IPS-15b (cell line): ENCODE measurements at regions not wholly inside any gene's neighbourhood (a gene's known extent, or its start where the extent isn't known, plus 50 kb on each side); places are given as distances from the start of the nearest gene placed in this dataset.

ENCODE experiments used
- H3K27me3 ChIP-seq: one replicate; pipeline ENCODE4 v1.6.1; 2013; ENCODE audit warnings: low read length; ENCODE audit not compliant: control insufficient read depth, insufficient read depth
- H3K36me3 ChIP-seq: one replicate; pipeline ENCODE4 v1.6.1; 2013; ENCODE audit warnings: low read length; ENCODE audit not compliant: control insufficient read depth, insufficient read depth
- H3K4me1 ChIP-seq: one replicate; pipeline ENCODE4 v1.6.1; 2013; ENCODE audit warnings: mild to moderate bottlenecking, low read length; ENCODE audit not compliant: control insufficient read depth, insufficient read depth
- H3K4me3 ChIP-seq: one replicate; pipeline ENCODE4 v1.5.1; 2013; ENCODE audit warnings: low read depth, low read length
- H3K9ac ChIP-seq: one replicate; pipeline ENCODE4 v1.6.1; 2013; ENCODE audit warnings: low read depth, mild to moderate bottlenecking, low read length
- H3K9me3 ChIP-seq: one replicate; pipeline ENCODE4 v1.6.1; 2013; ENCODE audit warnings: mild to moderate bottlenecking, low read length; ENCODE audit not compliant: control insufficient read depth, insufficient read depth

DNA sequence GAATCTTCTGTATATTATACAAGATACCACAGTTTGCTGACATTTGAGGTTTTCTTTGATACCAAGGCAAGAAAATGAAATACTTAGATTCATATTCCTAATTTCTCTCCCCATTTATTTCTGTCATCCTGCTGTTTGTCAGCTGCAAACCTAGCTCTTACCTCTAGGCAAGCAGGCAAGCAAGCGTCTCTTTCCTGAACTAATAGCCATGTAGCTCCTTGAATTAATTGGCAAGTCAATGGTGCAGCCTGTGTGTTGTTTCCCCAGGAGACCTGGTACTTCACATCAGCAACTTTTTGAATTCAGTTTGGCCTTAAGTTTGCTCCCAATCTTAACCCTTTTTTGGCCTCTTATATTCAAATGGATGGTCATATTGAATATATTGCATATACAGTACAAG is 573.6 kb upstream of the ARRDC3 start:
- H3K9me3 ChIP-seq = no peaks in the 10 kb centered on the region
- no peak overlapping the region for H3K9ac ChIP-seq
- H3K4me1 ChIP-seq = no peaks in the 10 kb centered on the region
- H3K36me3 ChIP-seq = no peaks in the 10 kb centered on the region
- H3K27me3 ChIP-seq = no peaks in the 10 kb centered on the region
- H3K4me3 ChIP-seq = no peak overlapping the region

DNA sequence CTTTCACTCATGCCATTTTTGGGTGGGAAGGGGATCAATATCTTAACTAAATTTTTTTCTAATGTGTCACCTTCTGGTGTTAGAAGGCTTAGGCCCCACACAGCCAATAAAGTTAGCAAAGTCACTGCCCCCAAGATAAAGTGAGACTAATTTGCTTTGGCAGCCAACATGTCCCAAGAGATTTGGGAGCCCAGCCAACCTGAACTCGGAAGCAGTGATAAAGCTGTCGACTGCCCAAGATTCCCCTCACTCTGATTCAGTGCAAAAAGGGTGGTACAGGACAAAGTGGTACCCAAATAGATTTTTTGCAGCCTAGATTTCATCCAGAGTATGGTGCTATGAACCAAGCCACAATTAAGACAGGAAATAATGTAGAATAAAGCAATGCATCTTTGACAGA is 572.5 kb upstream of the ARRDC3 start:
- Histone ChIP-seq H3K9ac (no peak overlapping the region), H3K36me3 (no peaks in the 10 kb centered on the region), H3K9me3 (no peaks in the 10 kb centered on the region), H3K4me3 (no peak overlapping the region), H3K4me1 (no peaks in the 10 kb centered on the region), H3K27me3 (no peaks in the 10 kb centered on the region)

DNA sequence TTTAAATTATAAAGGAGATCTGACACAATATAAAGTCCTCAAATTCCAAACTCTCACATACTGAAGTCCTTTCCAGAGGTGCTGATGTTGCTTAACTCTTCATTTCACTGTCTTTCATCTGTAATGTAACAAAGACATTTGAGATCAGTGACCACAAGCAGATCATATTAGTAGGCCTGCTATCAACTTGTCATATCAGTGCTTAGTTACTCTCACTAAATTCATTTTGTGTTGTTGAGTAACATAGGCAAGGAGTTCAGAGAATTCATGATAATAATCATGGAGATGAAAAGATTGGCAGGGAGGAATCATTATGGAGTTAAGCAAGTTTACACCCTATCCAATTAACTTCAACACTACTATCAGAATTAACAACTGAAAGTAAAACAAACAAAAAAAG is 571.0 kb upstream of the ARRDC3 start:
- H3K36me3 ChIP-seq = no peaks in the 10 kb centered on the region
- no peak overlapping the region for H3K9ac ChIP-seq
- H3K9me3 ChIP-seq = no peaks in the 10 kb centered on the region
- no peaks in the 10 kb centered on the region for H3K4me1 ChIP-seq
- H3K4me3 ChIP-seq = no peak overlapping the region
- H3K27me3 ChIP-seq = no peaks in the 10 kb centered on the region

DNA sequence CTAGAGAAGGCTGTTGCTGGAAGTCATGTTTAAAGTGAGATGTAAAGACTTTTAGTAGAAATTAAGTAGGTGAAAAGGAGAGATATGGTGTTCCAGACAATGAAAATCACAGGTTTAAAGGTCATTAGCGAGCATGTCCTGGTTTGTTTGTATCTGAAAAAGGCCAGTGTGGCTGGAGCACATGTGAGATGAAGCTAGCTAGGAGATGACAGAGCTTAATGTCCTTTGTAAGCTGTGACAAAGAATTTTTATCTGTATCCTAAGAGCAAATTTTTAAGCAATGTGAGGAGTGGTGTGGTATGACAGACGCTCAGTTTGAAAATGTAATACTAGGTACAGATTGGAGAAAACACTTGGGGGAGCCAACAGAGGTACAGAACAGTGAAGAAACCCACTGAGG is 567.2 kb upstream of the ARRDC3 start:
- Histone ChIP-seq H3K9ac (no peak overlapping the region), H3K4me3 (no peak overlapping the region), H3K4me1 (no peaks in the 10 kb centered on the region), H3K27me3 (no peaks in the 10 kb centered on the region), H3K9me3 (no peaks in the 10 kb centered on the region), H3K36me3 (no peaks in the 10 kb centered on the region)

DNA sequence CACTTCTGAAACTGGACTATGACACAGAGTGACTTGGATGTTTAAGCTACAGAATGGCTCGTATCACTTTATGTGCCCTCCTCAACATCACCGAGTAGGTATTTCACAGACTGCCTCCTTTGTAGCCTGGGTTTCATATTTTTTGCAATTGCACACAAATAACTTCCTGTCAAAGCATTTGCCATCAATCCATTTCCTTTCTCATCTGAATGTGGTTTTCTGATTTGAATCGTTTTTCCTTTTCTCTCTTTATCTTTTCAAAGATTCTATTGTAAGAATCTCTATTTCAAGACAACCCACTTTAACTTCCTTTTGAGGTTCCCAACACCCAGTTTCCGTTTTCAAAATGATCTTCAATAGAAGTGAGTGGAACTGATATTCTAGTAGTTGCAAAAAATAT is 563.8 kb upstream of the ARRDC3 start:
- no peak overlapping the region for H3K4me3 ChIP-seq
- H3K27me3 ChIP-seq = no peaks in the 10 kb centered on the region
- no peaks in the 10 kb centered on the region for H3K4me1 ChIP-seq
- no peaks in the 10 kb centered on the region for H3K9me3 ChIP-seq
- no peaks in the 10 kb centered on the region for H3K36me3 ChIP-seq
- no peak overlapping the region for H3K9ac ChIP-seq

DNA sequence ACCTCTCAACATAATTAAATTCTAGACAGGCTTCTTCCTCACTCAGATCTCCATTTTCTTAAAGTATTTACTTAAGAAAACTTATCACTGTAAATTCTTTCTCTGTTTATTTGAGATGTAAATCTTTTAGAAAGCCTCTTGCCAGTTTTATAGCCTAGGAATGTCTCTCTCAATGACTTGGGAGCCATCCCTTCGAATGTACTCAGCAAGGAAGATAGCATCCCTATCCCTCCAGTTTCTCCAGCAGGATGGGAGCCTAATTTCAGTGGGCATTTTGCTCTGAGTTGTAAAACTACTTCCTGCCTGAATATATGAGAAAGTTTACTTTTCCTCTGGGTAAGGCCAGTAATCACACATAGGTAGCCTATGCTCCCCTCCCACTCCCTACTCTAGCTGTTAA is 558.5 kb upstream of the ARRDC3 start:
- Histone ChIP-seq H3K27me3 (no peaks in the 10 kb centered on the region), H3K36me3 (no peaks in the 10 kb centered on the region), H3K9ac (no peak overlapping the region), H3K4me3 (no peak overlapping the region), H3K4me1 (no peaks in the 10 kb centered on the region), H3K9me3 (no peaks in the 10 kb centered on the region)

DNA sequence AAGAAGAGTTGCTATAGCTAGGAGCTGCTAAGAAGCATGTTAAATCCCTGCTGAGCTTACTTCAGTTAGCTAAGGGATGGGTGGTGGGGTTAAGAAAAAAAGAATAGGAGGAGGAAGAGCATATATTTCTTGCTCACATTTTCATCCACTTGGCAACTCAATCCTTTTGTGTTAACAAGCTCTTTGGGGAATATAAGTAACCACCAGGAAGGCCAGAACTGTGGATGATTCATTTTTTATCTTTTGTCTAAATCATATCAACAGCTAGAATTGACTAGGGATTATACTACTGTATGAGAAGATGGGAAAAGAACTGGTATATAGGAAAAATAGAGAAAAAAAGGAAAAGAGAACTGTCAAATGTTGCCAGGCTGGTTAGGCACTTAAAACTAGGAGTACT is 555.3 kb upstream of the ARRDC3 start:
- Histone ChIP-seq H3K9me3 (no peaks in the 10 kb centered on the region), H3K27me3 (no peaks in the 10 kb centered on the region), H3K4me1 (no peaks in the 10 kb centered on the region), H3K9ac (no peak overlapping the region), H3K36me3 (no peaks in the 10 kb centered on the region), H3K4me3 (no peak overlapping the region)

DNA sequence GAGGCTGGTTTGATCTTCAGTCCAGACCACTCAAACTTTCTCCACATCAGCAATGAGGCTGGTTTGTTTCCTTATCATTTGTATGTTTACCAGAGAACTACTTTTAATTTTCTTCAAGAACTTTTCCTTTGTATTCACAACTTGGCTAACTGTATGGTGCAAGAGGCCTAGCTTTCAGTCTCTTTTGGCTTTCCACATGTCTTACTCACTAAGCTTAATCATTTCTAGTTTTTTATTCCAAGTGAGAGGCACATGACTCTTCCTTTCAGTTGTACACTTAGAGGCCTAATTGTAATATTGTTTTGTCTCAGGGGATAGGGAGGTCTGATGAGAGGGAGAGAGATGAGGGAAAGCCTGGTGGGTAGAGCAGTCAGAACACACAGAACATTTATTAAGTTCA is 554.0 kb upstream of the ARRDC3 start:
- H3K27me3 ChIP-seq = no peaks in the 10 kb centered on the region
- no peaks in the 10 kb centered on the region for H3K36me3 ChIP-seq
- no peak overlapping the region for H3K4me3 ChIP-seq
- H3K4me1 ChIP-seq = no peaks in the 10 kb centered on the region
- H3K9ac ChIP-seq = no peak overlapping the region
- H3K9me3 ChIP-seq = no peaks in the 10 kb centered on the region

DNA sequence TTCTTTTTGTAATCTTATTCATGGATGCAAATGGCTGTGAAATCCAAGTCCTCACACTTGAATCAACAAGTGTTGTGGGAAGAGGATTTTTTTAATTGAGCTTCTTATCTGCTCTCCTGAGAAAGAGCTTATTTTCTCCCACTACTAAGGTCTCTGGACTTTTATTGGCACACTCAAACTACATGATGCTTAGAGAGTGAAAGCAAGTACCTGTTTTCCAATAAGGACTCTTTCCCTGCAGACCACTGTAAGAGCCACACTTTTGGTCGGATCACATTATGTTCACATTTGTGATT is 546.4 kb upstream of the ARRDC3 start:
- Histone ChIP-seq H3K36me3 (no peaks in the 10 kb centered on the region), H3K4me1 (no peaks in the 10 kb centered on the region), H3K4me3 (no peak overlapping the region), H3K9ac (no peak overlapping the region), H3K9me3 (no peaks in the 10 kb centered on the region), H3K27me3 (no peaks in the 10 kb centered on the region)

DNA sequence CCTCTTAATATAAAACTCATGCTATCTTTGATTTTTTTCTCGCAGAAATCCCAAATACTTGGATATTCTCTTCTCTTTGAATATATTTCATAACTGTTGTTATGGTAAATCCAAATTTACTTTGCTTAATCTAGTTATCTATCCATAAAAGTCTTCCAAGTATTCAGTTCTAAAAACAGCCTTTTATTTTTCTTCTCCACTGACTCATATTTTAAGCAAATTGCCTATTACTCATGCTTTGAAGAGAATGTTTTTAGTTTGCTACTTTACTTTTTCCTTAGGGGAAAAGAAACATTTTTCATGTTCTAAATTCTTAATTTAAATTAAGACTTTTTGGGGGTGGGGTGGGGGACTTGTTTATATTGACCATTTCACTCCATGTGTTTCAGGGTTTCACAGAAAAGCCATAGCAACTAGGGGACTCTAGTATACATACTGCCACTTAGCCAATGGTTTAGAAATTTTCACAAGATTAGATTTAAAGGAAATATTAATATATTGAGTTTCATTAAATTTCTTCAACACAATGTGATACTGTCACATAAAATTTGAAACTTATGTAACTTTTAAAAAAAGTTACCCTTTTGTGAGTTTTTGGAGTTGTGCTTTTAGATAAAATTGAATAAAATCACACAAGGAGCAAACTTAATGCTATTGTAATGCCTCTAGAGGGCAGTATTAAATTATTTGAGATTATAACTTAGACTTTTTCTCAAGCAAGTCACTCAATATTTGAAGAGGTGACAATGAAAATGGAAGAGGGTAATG is 545.8 kb upstream of the ARRDC3 start:
- H3K9ac ChIP-seq = no peak overlapping the region
- H3K36me3 ChIP-seq = no peaks in the 10 kb centered on the region
- H3K4me1 ChIP-seq = no peaks in the 10 kb centered on the region
- H3K27me3 ChIP-seq = no peaks in the 10 kb centered on the region
- no peak overlapping the region for H3K4me3 ChIP-seq
- no peaks in the 10 kb centered on the region for H3K9me3 ChIP-seq

DNA sequence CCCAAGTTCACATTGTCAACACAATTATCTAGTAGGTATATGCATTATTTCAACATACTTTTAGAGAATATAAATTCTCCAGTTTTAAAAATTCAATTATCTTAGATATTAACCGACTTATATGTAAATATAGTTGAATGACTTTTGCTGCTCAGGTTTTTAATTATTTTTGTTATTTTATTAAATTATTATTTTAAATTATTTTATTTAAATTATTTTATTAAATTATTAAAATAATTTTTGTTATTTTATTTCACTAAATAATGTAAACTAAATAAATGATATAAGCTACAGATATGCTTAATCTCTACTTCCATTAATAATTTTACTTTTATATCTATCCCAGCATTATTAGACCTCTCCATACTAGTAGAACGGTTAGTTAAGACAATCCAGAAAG is 544.3 kb upstream of the ARRDC3 start:
- Histone ChIP-seq H3K9me3 (no peaks in the 10 kb centered on the region), H3K27me3 (no peaks in the 10 kb centered on the region), H3K4me1 (no peaks in the 10 kb centered on the region), H3K36me3 (no peaks in the 10 kb centered on the region), H3K4me3 (no peak overlapping the region), H3K9ac (no peak overlapping the region)

DNA sequence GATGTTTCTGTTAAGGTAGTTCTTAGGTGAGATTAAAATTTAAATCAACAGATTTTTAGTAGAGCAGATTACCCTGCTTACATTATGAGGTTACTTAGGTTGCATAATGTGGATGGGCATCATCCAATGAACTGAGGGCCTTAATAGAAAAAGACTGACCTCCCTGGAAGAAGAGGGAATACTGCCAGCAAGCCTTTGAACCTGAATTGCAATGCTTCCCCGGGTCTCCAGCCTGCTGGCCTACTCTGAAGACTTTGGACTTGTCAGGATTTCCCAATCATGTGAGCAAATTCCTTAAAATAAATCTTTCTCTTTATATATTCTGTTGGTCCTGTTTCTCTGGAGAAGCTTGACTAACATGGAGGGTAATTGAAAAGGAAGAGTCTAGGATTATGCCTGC is 542.1 kb upstream of the ARRDC3 start:
- Histone ChIP-seq H3K4me1 (no peaks in the 10 kb centered on the region), H3K9me3 (no peaks in the 10 kb centered on the region), H3K36me3 (no peaks in the 10 kb centered on the region), H3K27me3 (no peaks in the 10 kb centered on the region), H3K4me3 (no peak overlapping the region), H3K9ac (no peak overlapping the region)
